GM10248 (cell line): ENCODE measurements at regions not wholly inside any gene's neighbourhood (a gene's known extent, or its start where the extent isn't known, plus 50 kb on each side); places are given as distances from the start of the nearest gene placed in this dataset.

Source experiments
- CTCF ChIA-PET: fragments of 300-600 bp; sonication (Branson Sonifier 250); formaldehyde crosslinking; extraction: SDS; loops from one replicate; lab custom pipeline; 2021; ENCODE audit warnings: antibody characterized with exemption; lab: Yijun Ruan, JAX
- POLR2A ChIA-PET: fragments of 350-650 bp; sonication (Branson Sonifier 250); formaldehyde crosslinking; extraction: SDS; loops from one replicate; lab custom pipeline; 2020; ENCODE audit warnings: antibody characterized with exemption; lab: Yijun Ruan, JAX
- DNase-seq: peaks from one replicate; pipeline ENCODE4 v3.0.0; 2012; ENCODE audit errors: extremely low spot score
- CTCF ChIP-seq: IDR thresholded peaks from 2 replicates; pipeline ENCODE4 v1.5.1; 2012; ENCODE audit warnings: mild to moderate bottlenecking, low read depth; ENCODE audit errors: extremely low read depth, missing control alignments, control extremely low read depth

- no peak for DNase-seq
- ChIA-PET CTCF (interaction anchor here (1.1 to 1.7 kb wide), 5 partner anchors 13 to 38 kb away, joined by 3 to 4 read pairs (median 3); no protein-coding TSS in a partner anchor), POLR2A (no interaction called here)
- TF ChIP-seq CTCF: no peak
These were observed 177.0 kb upstream of the MMS22L start for GRCh38 chr6:97459986-97460385.

GRCh38 chr6:97460394-97461080, 177.5 kb upstream of the MMS22L start:
- CTCF ChIA-PET: interaction anchor here (0.9 to 1.5 kb wide), 4 partner anchors 11 to 37 kb away, joined by 3 to 4 read pairs (median 3); no protein-coding TSS in a partner anchor
- no peak for DNase-seq

GRCh38 chr6:97461218-97461617, 178.2 kb upstream of the MMS22L start:
- POLR2A ChIA-PET: no interaction called here
- DNase-seq: no peak
- CTCF ChIA-PET: interaction anchor here (0.9 to 1.5 kb wide), 4 partner anchors 12 to 36 kb away, joined by 3 to 4 read pairs (median 3); no protein-coding TSS in a partner anchor
- TF ChIP-seq CTCF: no peak

More at GRCh38 chr6:97460394-97461080, 177.5 kb upstream of the MMS22L start:
- TF ChIP-seq CTCF: no peak
- POLR2A ChIA-PET: no interaction called here

- no peak for DNase-seq
- no peak for TF ChIP-seq CTCF
- ChIA-PET POLR2A (no interaction called here), CTCF (no interaction called here)
These were observed 179.0 kb upstream of the MMS22L start for GRCh38 chr6:97462031-97462430.

- CTCF ChIA-PET: no interaction called here
- no peak for DNase-seq
- POLR2A ChIA-PET: no interaction called here
- TF ChIP-seq CTCF: no peak
These were observed 180.1 kb upstream of the MMS22L start for GRCh38 chr6:97462938-97463598.

GRCh38 chr6:97465877-97466561, 183.0 kb upstream of the MMS22L start:
- ChIA-PET CTCF (no interaction called here), POLR2A (no interaction called here)
- DNase-seq: no peak
- no peak for TF ChIP-seq CTCF
